OCI-LY7 (cell line): ENCODE measurements at regions not wholly inside any gene's neighbourhood (a gene's known extent, or its start where the extent isn't known, plus 50 kb on each side); places are given as distances from the start of the nearest gene placed in this dataset. TPM values are rescaled to one million over a fixed set of nuclear protein-coding genes. Genes with fewer than 3 reads are reported as not detected.

Experiments used
- BruUV-seq: library from RNA; stranded (reverse); fragments of 400-500 nt; replicated peaks from 2 replicates; lab custom pipeline; 2021; lab: Mats Ljungman, UMichigan
- CTCF ChIA-PET: fragments of 300-600 bp; sonication (Branson Sonifier 250); formaldehyde crosslinking; loops from one replicate; lab custom pipeline; 2022; ENCODE audit warnings: antibody characterized with exemption; ENCODE audit not compliant: unreplicated experiment; lab: Charles Lee
- POLR2A ChIA-PET: fragments of 300-600 bp; sonication (Branson Sonifier 250); formaldehyde crosslinking; loops from one replicate; lab custom pipeline; 2022; ENCODE audit warnings: antibody characterized with exemption; lab: Charles Lee
- DNase-seq: peaks from one replicate; pipeline ENCODE4 v3.0.0-alpha.2; 2015; ENCODE audit warnings: low spot score
- H2AFZ ChIP-seq: fragments of 200-600 bp; sonication (generic), shearing (Covaris generic); 2 replicates; pipeline ENCODE4 v1.6.1; 2014; ENCODE audit warnings: mild to moderate bottlenecking, antibody characterized with exemption, low read length, moderate library complexity
- H3K27ac ChIP-seq: fragments of 200-600 bp; sonication (generic); 2 replicates; pipeline ENCODE4 v1.5.1; 2014; ENCODE audit warnings: mixed run types, low read depth, mild to moderate bottlenecking, moderate library complexity, low read length, inconsistent platforms; ENCODE audit not compliant: poor library complexity, severe bottlenecking
- H3K36me3 ChIP-seq: fragments of 200-600 bp; sonication (generic); 2 replicates; pipeline ENCODE4 v1.6.1; 2014; ENCODE audit warnings: mild to moderate bottlenecking, antibody characterized with exemption, low read length, moderate library complexity, mixed read lengths; ENCODE audit not compliant: insufficient read depth
- H3K4me1 ChIP-seq: fragments of 200-600 bp; sonication (generic); 2 replicates; pipeline ENCODE4 v1.5.1; 2014; ENCODE audit warnings: mild to moderate bottlenecking, low read length; ENCODE audit not compliant: insufficient read depth, poor library complexity, severe bottlenecking
- H3K4me2 ChIP-seq: fragments of 200-600 bp; sonication (generic); 2 replicates; pipeline ENCODE4 v1.6.1; 2014; ENCODE audit warnings: mild to moderate bottlenecking, low read length
- H3K4me3 ChIP-seq: fragments of 200-600 bp; sonication (generic); 2 replicates; pipeline ENCODE4 v1.5.1; 2014; ENCODE audit warnings: mild to moderate bottlenecking, low read depth, low read length; ENCODE audit not compliant: poor library complexity, severe bottlenecking
- H3K79me2 ChIP-seq: fragments of 200-600 bp; sonication (generic); 2 replicates; pipeline ENCODE4 v1.6.1; 2016; ENCODE audit warnings: low read depth, mild to moderate bottlenecking, low read length, moderate library complexity, mixed read lengths; ENCODE audit not compliant: insufficient read depth
- H3K9me2 ChIP-seq: fragments of 200-600 bp; sonication (generic); 2 replicates; pipeline ENCODE4 v1.6.1; 2016; ENCODE audit warnings: mild to moderate bottlenecking, low read length, mixed read lengths; ENCODE audit not compliant: insufficient read depth
- H3K9me3 ChIP-seq: fragments of 200-600 bp; sonication (generic); 2 replicates; pipeline ENCODE4 v1.6.1; 2014; ENCODE audit warnings: mild to moderate bottlenecking, mixed run types, low read length, mixed read lengths
- H4K20me1 ChIP-seq: fragments of 200-600 bp; sonication (generic); 2 replicates; pipeline ENCODE4 v1.6.1; 2014; ENCODE audit warnings: mild to moderate bottlenecking, antibody characterized with exemption, low read length, moderate library complexity, mixed read lengths; ENCODE audit not compliant: insufficient read depth
- EZH2phosphoT487 ChIP-seq: fragments of 200-600 bp; sonication (generic); IDR thresholded peaks from 2 replicates; pipeline ENCODE4 v1.6.1; 2018; ENCODE audit warnings: low read depth, borderline replicate concordance, mild to moderate bottlenecking, mixed run types, antibody characterized with exemption, low read length, moderate library complexity, mixed read lengths
- intact Hi-C: fragments of 100-400 bp; cut with micrococcal nuclease; formaldehyde crosslinking; loops from one replicate; pipeline ENCODE4 v1.10.0; 2022; ENCODE audit not compliant: unreplicated experiment
- small RNA-seq: library from RNA; depleted of rRNA; stranded (forward); fragments of <200 nt; gene quantifications from one replicate; pipeline ENCODE3, GENCODE V24; 2014
- TF ChIP-seq, protein P1 (sequence below): fragments of 200-600 bp; sonication (generic); conservative IDR thresholded peaks from 2 replicates; pipeline ENCODE4 v1.5.1; 2014; ENCODE audit warnings: mild to moderate bottlenecking, antibody characterized with exemption, low read length, moderate library complexity, mixed read lengths

- POLR2A ChIA-PET, result interaction anchor here (1.0 to 1.1 kb wide), 2 partner anchors 39 to 179 kb away, joined by 4 read pairs; partner anchors contain the start of gene ACP6
- no TSS peak for BruUV-seq
- Histone ChIP-seq H3K4me1 (no peaks in the 10 kb centered on the region), H3K4me3 (no peak overlapping the region), H3K36me3 (no peaks in the 10 kb centered on the region), H4K20me1 (no peaks in the 10 kb centered on the region), H3K4me2 (no peak overlapping the region), H3K27ac (no peak overlapping the region), H3K9me3 (no peaks in the 10 kb centered on the region), H3K79me2 (no peaks in the 10 kb centered on the region), H2AFZ (no peak overlapping the region), H3K9me2 (no peaks in the 10 kb centered on the region)
- intact Hi-C loops, result no loop called here
- no peak for DNase-seq
- CTCF ChIA-PET, result no interaction called here
- TF ChIP-seq, protein P1, sequence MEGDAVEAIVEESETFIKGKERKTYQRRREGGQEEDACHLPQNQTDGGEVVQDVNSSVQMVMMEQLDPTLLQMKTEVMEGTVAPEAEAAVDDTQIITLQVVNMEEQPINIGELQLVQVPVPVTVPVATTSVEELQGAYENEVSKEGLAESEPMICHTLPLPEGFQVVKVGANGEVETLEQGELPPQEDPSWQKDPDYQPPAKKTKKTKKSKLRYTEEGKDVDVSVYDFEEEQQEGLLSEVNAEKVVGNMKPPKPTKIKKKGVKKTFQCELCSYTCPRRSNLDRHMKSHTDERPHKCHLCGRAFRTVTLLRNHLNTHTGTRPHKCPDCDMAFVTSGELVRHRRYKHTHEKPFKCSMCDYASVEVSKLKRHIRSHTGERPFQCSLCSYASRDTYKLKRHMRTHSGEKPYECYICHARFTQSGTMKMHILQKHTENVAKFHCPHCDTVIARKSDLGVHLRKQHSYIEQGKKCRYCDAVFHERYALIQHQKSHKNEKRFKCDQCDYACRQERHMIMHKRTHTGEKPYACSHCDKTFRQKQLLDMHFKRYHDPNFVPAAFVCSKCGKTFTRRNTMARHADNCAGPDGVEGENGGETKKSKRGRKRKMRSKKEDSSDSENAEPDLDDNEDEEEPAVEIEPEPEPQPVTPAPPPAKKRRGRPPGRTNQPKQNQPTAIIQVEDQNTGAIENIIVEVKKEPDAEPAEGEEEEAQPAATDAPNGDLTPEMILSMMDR, result no peak
- TF ChIP-seq EZH2phosphoT487, result no peak
These were observed 50.2 kb upstream of the BCL9 start for GRCh38 chr1:147491098-147491497.

Small RNAs in the stretch of these regions (small RNA-seq; reads per million reads assigned to genes)
- not detected for gene RF00019
